CD14-positive monocyte (primary cell): ENCODE measurements at regions not wholly inside any gene's neighbourhood (a gene's known extent, or its start where the extent isn't known, plus 50 kb on each side); places are given as distances from the start of the nearest gene placed in this dataset.

ENCODE experiments used
- DNase-seq, 3 donors: peaks; one replicate each; pipeline ENCODE4 v3.0.0-alpha.2; 2011 to 2022
- H2AFZ ChIP-seq: 2 replicates; pipeline ENCODE4 v1.6.0; 2012; ENCODE audit warnings: mild to moderate bottlenecking, low read depth, low read length, inconsistent platforms; ENCODE audit not compliant: insufficient read depth, poor library complexity, severe bottlenecking
- H3K27ac ChIP-seq, 2 donors: 1 replicate in 1 of 2; 2 replicates in 1 of 2; pipeline ENCODE4 v1.5.1; 2012 to 2013; ENCODE audit warnings: low read length in 2 of 2, control low read depth in 1 of 2, inconsistent platforms in 1 of 2, low read depth in 1 of 2, mild to moderate bottlenecking in 1 of 2
- H3K27me3 ChIP-seq, 2 donors: one replicate each; pipeline versions ENCODE4 v1.6.0 to v1.6.1; 2011 to 2013; ENCODE audit warnings: low read length in 2 of 2; ENCODE audit not compliant: control insufficient read depth in 2 of 2, insufficient read depth in 2 of 2
- H3K36me3 ChIP-seq, 2 donors: replicated peaks in 1 of 2; 1 replicate in 1 of 2; 2 replicates in 1 of 2; pipeline versions ENCODE4 v1.5.1 to v1.6.1; 2012 to 2013; ENCODE audit warnings: low read length in 2 of 2, control low read depth in 1 of 2, inconsistent platforms in 1 of 2, mild to moderate bottlenecking in 1 of 2; ENCODE audit not compliant: insufficient read depth in 2 of 2, control insufficient read depth in 1 of 2
- H3K4me1 ChIP-seq, 2 donors: 1 replicate in 1 of 2; 2 replicates in 1 of 2; pipeline versions ENCODE4 v1.5.1 to v1.6.1; 2012 to 2013; ENCODE audit warnings: low read length in 2 of 2, control low read depth in 1 of 2, inconsistent platforms in 1 of 2, mild to moderate bottlenecking in 1 of 2, moderate library complexity in 1 of 2; ENCODE audit not compliant: insufficient read depth in 2 of 2, control insufficient read depth in 1 of 2
- H3K4me2 ChIP-seq: replicated peaks from 2 replicates; pipeline ENCODE3; 2012; ENCODE audit warnings: low read length, moderate library complexity, mild to moderate bottlenecking; ENCODE audit not compliant: poor library complexity, severe bottlenecking; ENCODE audit errors: extremely low read depth
- H3K4me3 ChIP-seq, 3 experiments: fragments of 200-600 bp in 1 of 3; sonication (generic) in 1 of 3; replicated peaks in 1 of 3; 1 replicate in 2 of 3; 2 replicates in 1 of 3; pipeline ENCODE4 v1.5.1; 2011 to 2013; ENCODE audit warnings: low read length in 3 of 3, mild to moderate bottlenecking in 3 of 3, control low read depth in 2 of 3, low read depth in 2 of 3, inconsistent platforms in 1 of 3, moderate library complexity in 1 of 3
- H3K79me2 ChIP-seq: 2 replicates; pipeline ENCODE4 v1.6.0; 2012; ENCODE audit warnings: mild to moderate bottlenecking, control low read depth, inconsistent platforms, low read length, moderate library complexity; ENCODE audit not compliant: insufficient read depth
- H3K9ac ChIP-seq: 2 replicates; pipeline ENCODE4 v1.6.0; 2017; ENCODE audit warnings: low read length, mild to moderate bottlenecking; ENCODE audit not compliant: insufficient read depth, poor library complexity, severe bottlenecking
- H3K9me3 ChIP-seq, 2 donors: replicated peaks in 1 of 2; 1 replicate in 1 of 2; 2 replicates in 1 of 2; pipeline versions ENCODE4 v1.5.1 to v1.6.1; 2012 to 2013; ENCODE audit warnings: low read length in 2 of 2, control low read depth in 1 of 2; ENCODE audit not compliant: control insufficient read depth in 1 of 2, insufficient read depth in 1 of 2
- H4K20me1 ChIP-seq: 2 replicates; pipeline ENCODE4 v1.6.0; 2012; ENCODE audit warnings: mild to moderate bottlenecking, low read length, control low read depth, moderate library complexity; ENCODE audit not compliant: insufficient read depth
- H3K27ac Mint-ChIP-seq, 7 donors: one replicate each; pipeline ENCODE4 v1.8.0; 2020; ENCODE audit warnings: mild to moderate bottlenecking in 7 of 7, mixed read lengths in 7 of 7, moderate library complexity in 6 of 7, inconsistent platforms in 2 of 7
- H3K27me3 Mint-ChIP-seq, 3 donors: one replicate each; pipeline ENCODE4 v1.8.0; 2021 to 2022; ENCODE audit warnings: low read depth in 3 of 3, mild to moderate bottlenecking in 3 of 3, mixed read lengths in 3 of 3, moderate library complexity in 3 of 3, inconsistent platforms in 1 of 3
- H3K36me3 Mint-ChIP-seq, 2 donors: one replicate each; pipeline ENCODE4 v1.8.0; 2020; ENCODE audit warnings: mixed read lengths in 2 of 2, inconsistent platforms in 1 of 2, mild to moderate bottlenecking in 1 of 2
- H3K4me1 Mint-ChIP-seq: one replicate; pipeline ENCODE4 v1.8.0; 2020; ENCODE audit warnings: mild to moderate bottlenecking, mixed read lengths
- H3K4me3 Mint-ChIP-seq, 2 donors: one replicate each; pipeline ENCODE4 v1.8.0; 2020; ENCODE audit warnings: mild to moderate bottlenecking in 2 of 2, mixed read lengths in 2 of 2, moderate library complexity in 1 of 2
- H3K9me3 Mint-ChIP-seq, 7 donors: one replicate each; pipeline ENCODE4 v1.8.0; 2020 to 2022; ENCODE audit warnings: mixed read lengths in 7 of 7, mild to moderate bottlenecking in 6 of 7, moderate library complexity in 6 of 7, inconsistent platforms in 2 of 7
- WGBS: methylation state at CpG from one replicate; pipeline ENCODE4 v1.1.5; 2013; ENCODE audit warnings: missing lambda C conversion rate; ENCODE audit not compliant: insufficient coverage; 5-methylcytosine and 5-hydroxymethylcytosine counted together
- intact Hi-C, 2 donors: fragments of 100-400 bp; cut with micrococcal nuclease; formaldehyde crosslinking; loops; one replicate each; pipeline versions ENCODE4 v1.15.0 to v1.15.1; 2023
- TF ChIP-seq, protein P1 (sequence below): fragments of 200-600 bp; IDR thresholded peaks from one replicate; pipeline ENCODE4 v1.8.0; 2022; ENCODE audit warnings: antibody characterized with exemption, mild to moderate bottlenecking

DNA sequence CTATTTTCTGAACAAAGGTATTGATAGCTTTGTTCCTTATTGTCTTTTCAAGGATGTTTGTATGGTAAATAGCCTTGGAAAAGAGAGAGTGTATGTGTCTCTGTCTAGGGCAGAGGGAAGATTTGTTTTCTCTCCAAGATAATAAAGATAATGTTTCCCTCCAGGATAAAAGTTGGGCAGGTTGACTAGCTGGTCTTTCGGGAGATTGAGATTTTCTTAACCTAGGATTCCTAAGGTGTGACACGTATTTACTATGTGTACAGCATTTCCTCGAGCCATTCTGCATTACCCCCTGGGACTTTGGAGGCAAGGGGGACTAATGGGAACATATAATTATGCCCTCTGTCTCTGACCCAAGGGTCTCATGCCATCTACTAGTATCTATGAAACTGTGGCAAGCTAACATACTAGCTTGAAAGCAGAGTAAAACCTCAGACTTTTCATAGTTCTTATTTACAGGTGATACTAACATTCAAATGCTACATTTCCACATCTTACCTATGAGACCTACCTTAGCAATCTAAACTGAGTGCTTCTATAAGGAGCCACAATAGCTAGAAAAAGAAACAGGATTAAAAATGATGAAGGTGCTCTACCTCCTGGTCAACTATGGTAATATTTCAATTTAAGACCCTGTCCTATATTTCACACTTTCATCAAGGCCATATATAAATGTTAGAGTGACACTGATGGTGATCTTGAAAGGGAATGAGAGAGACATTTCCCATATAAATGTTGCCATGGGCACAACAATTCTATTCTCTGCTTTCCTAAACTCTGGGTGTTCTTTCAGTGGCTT, 252.9 kb upstream of the CBLB start:
- H3K27ac Mint-ChIP-seq, result no peak overlapping the region
- peaks cover 0 to 7% of the 10 kb centered on the region in 2 donors for H3K9me3 ChIP-seq
- H3K27ac ChIP-seq, result no peak overlapping the region
- H3K4me3 Mint-ChIP-seq, result no peak overlapping the region
- H3K36me3 ChIP-seq, result no peaks in the 10 kb centered on the region
- intact Hi-C loops, result no loop called here
- no peak for DNase-seq
- H3K27me3 Mint-ChIP-seq, result peaks cover 0 to under 1% (median 0%) of the 10 kb centered on the region in 3 donors
- no peak overlapping the region for H3K4me2 ChIP-seq
- H3K36me3 Mint-ChIP-seq, result no peaks in the 10 kb centered on the region
- H3K79me2 ChIP-seq, result no peaks in the 10 kb centered on the region
- no peak overlapping the region for H2AFZ ChIP-seq
- H4K20me1 ChIP-seq, result no peaks in the 10 kb centered on the region
- WGBS, result no CpG with 5 or more reads among the region's 3 CpGs
- H3K4me1 Mint-ChIP-seq, result no peaks in the 10 kb centered on the region
- no peak overlapping the region for H3K4me3 ChIP-seq
- TF ChIP-seq, protein P1, sequence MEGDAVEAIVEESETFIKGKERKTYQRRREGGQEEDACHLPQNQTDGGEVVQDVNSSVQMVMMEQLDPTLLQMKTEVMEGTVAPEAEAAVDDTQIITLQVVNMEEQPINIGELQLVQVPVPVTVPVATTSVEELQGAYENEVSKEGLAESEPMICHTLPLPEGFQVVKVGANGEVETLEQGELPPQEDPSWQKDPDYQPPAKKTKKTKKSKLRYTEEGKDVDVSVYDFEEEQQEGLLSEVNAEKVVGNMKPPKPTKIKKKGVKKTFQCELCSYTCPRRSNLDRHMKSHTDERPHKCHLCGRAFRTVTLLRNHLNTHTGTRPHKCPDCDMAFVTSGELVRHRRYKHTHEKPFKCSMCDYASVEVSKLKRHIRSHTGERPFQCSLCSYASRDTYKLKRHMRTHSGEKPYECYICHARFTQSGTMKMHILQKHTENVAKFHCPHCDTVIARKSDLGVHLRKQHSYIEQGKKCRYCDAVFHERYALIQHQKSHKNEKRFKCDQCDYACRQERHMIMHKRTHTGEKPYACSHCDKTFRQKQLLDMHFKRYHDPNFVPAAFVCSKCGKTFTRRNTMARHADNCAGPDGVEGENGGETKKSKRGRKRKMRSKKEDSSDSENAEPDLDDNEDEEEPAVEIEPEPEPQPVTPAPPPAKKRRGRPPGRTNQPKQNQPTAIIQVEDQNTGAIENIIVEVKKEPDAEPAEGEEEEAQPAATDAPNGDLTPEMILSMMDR, result no peak
- no peak overlapping the region for H3K9ac ChIP-seq
- H3K9me3 Mint-ChIP-seq, result peaks cover 0 to 6% (median 0%) of the 10 kb centered on the region in 7 donors
- no peaks in the 10 kb centered on the region for H3K4me1 ChIP-seq
- H3K27me3 ChIP-seq, result no peaks in the 10 kb centered on the region

DNA sequence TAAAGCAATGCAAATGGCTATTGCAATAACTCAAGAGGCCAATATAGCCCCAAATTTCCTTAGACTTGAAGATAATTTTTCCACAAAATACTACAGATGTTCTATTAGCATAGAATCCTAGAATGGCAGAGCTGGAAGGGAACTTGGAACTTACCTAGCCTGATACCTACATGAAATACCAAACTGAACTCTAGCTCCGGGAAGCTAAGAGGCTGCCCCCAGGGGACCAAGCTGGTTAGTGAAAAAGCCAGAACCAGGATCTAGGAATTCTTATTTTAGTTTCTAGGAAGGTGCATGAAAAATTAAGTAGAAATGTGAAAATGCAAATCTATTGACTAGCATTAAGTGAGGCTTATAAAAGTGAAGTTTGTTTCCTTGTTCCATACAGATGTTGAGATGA, 256.0 kb upstream of the CBLB start:
- WGBS, result no CpG with 5 or more reads among the region's 1 CpG
- DNase-seq, result no peak
- H3K27ac ChIP-seq, result no peak overlapping the region

More for the DNA sequence above, 256.0 kb upstream of the CBLB start:
- H3K4me3 Mint-ChIP-seq, result no peak overlapping the region
- no peaks in the 10 kb centered on the region for H3K79me2 ChIP-seq
- H3K36me3 Mint-ChIP-seq, result no peaks in the 10 kb centered on the region
- no peaks in the 10 kb centered on the region for H3K36me3 ChIP-seq
- peak overlapping the region in 1 of 7 donors; percentile 20 for H3K27ac Mint-ChIP-seq
- no peaks in the 10 kb centered on the region for H3K27me3 ChIP-seq
- TF ChIP-seq, protein P1, result no peak
- intact Hi-C loops, result no loop called here
- no peak overlapping the region for H2AFZ ChIP-seq
- no peaks in the 10 kb centered on the region for H3K9me3 ChIP-seq
- no peak overlapping the region for H3K9ac ChIP-seq
- H3K27me3 Mint-ChIP-seq, result peaks cover 0 to 3% (median 0%) of the 10 kb centered on the region in 3 donors
- no peak overlapping the region for H3K4me2 ChIP-seq
- no peaks in the 10 kb centered on the region for H3K4me1 ChIP-seq
- no peaks in the 10 kb centered on the region for H3K9me3 Mint-ChIP-seq
- H3K4me1 Mint-ChIP-seq, result no peaks in the 10 kb centered on the region
- H4K20me1 ChIP-seq, result no peaks in the 10 kb centered on the region
- no peak overlapping the region for H3K4me3 ChIP-seq
